ENCODE measurements at regions not wholly inside any gene's neighbourhood (a gene's known extent, or its start where the extent isn't known, plus 50 kb on each side); places are given as distances from the start of the nearest gene placed in this dataset.

DNA sequence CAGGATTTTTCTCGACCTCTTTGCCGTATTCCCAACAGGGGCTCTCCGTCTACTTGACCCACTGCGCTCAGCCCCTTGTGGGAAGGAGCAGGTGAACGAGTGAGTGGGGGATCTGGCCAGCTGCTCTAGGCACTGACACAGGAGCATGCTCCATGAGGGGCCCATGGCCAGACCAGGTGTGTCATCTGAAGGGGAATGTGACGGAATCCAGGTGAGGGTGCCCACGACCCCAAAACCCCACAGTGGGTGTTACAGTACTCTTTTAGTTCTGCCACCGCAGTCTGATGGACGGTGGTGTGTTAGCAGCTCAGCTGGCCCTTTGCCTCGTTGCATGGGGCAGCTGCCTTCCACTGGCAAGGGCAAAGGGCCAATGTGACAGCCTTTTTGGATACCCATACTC is 601.4 kb upstream of the NCAM2 start:
- DNase-seq = no peak
- H3K4me1 ChIP-seq (ENCODE audit: low read depth) = no peaks in the 10 kb centered on the region
- no peak overlapping the region for H3K4me3 ChIP-seq
- no peak for ATAC-seq
- TF ChIP-seq, protein P1, sequence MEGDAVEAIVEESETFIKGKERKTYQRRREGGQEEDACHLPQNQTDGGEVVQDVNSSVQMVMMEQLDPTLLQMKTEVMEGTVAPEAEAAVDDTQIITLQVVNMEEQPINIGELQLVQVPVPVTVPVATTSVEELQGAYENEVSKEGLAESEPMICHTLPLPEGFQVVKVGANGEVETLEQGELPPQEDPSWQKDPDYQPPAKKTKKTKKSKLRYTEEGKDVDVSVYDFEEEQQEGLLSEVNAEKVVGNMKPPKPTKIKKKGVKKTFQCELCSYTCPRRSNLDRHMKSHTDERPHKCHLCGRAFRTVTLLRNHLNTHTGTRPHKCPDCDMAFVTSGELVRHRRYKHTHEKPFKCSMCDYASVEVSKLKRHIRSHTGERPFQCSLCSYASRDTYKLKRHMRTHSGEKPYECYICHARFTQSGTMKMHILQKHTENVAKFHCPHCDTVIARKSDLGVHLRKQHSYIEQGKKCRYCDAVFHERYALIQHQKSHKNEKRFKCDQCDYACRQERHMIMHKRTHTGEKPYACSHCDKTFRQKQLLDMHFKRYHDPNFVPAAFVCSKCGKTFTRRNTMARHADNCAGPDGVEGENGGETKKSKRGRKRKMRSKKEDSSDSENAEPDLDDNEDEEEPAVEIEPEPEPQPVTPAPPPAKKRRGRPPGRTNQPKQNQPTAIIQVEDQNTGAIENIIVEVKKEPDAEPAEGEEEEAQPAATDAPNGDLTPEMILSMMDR (IDR thresholded peaks at IDR 0.05) = no peak
- no peaks in the 10 kb centered on the region for H3K9me3 ChIP-seq
- no peaks in the 10 kb centered on the region for H3K36me3 ChIP-seq (ENCODE audit: low read depth)
- intact Hi-C loops (cut with DNase I, micrococcal nuclease) = no loop called here

DNA sequence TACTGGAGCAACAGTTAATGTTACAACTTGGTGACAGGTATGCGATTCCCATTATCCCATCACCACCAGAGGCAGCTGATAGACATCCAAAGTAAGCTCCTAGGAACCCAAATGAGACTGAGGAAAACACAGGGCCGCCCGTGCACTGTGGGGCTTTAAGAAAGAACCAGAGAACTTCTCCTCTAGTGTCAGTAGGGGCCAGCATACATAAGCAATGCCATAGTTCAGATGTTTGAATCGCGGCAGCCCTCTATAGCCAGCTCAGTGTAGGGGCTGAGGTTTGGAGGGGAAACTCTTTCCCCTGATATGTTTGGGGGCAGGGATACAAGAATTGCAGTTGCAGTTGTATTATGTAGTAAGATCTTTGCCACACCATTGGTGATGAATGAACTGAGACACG is 593.3 kb upstream of the NCAM2 start:
- TF ChIP-seq, protein P1 (IDR thresholded peaks at IDR 0.05) = no peak
- Histone ChIP-seq H3K9me3 (no peaks in the 10 kb centered on the region), H3K36me3 (ENCODE audit: low read depth) (no peaks in the 10 kb centered on the region), H3K4me3 (no peak overlapping the region), H3K4me1 (ENCODE audit: low read depth) (no peaks in the 10 kb centered on the region)
- no peak for DNase-seq
- intact Hi-C loops (cut with DNase I, micrococcal nuclease) = no loop called here
- ATAC-seq = no peak

DNA sequence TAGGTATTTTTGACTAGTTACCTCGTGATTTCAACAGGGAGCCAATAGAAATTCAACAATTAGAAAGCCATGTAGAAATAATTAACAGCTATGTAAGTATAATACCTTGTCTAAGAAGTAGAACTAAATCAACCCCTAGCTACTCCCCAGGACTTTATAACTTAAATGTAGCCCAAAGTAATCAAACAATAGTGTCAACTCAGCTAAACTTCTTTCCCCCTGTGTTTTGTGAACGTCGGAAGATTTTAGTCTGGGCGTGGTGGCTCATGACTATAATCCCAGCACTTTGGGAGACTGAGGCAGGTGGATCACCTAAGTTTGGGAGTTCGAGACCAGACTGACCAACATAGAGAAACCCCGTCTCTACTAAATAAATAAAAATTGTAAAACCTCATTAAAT is 579.9 kb upstream of the NCAM2 start:
- intact Hi-C loops (cut with DNase I, micrococcal nuclease) = no loop called here
- DNase-seq (no peak), ATAC-seq (no peak)
- Histone ChIP-seq H3K9me3 (no peaks in the 10 kb centered on the region), H3K4me1 (ENCODE audit: low read depth) (no peaks in the 10 kb centered on the region), H3K36me3 (ENCODE audit: low read depth) (no peaks in the 10 kb centered on the region), H3K4me3 (no peak overlapping the region)
- TF ChIP-seq, protein P1 (IDR thresholded peaks at IDR 0.05) = no peak

DNA sequence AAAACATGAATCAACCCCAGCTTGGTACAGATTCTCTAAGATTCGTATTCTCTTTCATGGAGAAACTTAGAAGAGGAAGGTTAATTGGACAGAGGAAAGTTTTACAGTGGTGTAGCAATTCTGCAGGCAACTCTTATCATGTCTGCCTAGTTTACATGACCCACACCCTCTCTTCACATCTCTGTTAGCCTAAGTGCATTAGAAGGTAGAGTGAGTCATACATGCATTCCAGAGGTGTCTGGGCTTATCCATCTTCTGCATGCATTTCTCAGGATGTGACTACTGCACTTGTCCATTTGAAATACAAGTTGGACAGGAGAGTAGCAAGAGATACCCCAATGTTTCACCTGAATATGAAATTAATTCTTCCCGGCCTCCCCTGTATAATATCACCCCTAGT is 578.4 kb upstream of the NCAM2 start:
- H3K36me3 ChIP-seq (ENCODE audit: low read depth) = no peaks in the 10 kb centered on the region
- no peaks in the 10 kb centered on the region for H3K4me1 ChIP-seq (ENCODE audit: low read depth)
- TF ChIP-seq, protein P1 (IDR thresholded peaks at IDR 0.05) = no peak
- H3K4me3 ChIP-seq = no peak overlapping the region
- intact Hi-C loops (cut with DNase I, micrococcal nuclease) = no loop called here
- no peaks in the 10 kb centered on the region for H3K9me3 ChIP-seq
- ATAC-seq (no peak), DNase-seq (no peak)

DNA sequence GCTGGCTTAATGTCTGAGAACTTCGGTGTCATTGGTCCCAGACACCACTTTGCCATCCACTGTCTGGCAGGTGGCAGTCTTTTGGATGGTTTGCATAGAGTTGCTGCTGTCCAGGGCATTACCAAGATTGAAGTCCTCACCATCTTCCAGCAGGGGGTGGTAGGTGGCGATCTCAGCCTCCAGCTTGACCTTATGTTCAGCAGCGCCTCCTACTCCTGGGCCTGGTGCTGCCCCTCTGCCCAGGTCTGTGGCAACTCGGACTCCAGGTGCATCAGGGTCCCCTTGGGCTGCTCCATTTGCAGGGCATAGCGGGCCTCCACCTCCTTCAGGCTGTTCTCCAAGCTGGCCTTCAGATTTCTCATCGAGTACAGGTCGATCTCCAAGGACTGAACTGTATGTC is 573.3 kb upstream of the NCAM2 start:
- Histone ChIP-seq H3K4me3 (no peak overlapping the region), H3K36me3 (ENCODE audit: low read depth) (no peaks in the 10 kb centered on the region), H3K4me1 (ENCODE audit: low read depth) (no peaks in the 10 kb centered on the region), H3K9me3 (peaks cover 2% of the 10 kb centered on the region)
- DNase-seq (no peak), ATAC-seq (no peak)
- intact Hi-C loops (cut with DNase I, micrococcal nuclease) = no loop called here
- TF ChIP-seq, protein P1 (IDR thresholded peaks at IDR 0.05) = no peak

DNA sequence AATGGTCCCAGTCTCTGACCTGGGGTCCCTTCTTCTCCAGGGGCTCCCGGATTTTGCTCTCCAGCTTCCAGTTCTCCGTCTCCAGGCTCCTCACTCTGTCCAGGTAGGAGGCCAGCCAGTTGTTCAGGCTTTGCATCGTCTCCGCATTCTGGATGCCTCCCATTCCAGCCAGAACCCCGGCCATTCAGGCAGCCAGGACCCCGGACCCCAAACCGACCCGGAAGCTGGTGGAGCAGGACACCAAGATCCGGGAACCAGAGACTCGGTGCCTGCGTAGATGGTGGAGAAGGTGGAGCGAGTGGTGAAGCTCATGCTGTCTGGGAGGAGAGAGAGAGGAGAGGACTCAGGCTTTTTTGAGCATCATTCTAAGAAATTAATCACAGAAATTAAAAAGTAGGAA is 572.4 kb upstream of the NCAM2 start:
- Histone ChIP-seq H3K4me3 (no peak overlapping the region), H3K9me3 (peaks cover 2% of the 10 kb centered on the region), H3K4me1 (ENCODE audit: low read depth) (no peaks in the 10 kb centered on the region), H3K36me3 (ENCODE audit: low read depth) (no peaks in the 10 kb centered on the region)
- intact Hi-C loops (cut with DNase I, micrococcal nuclease) = no loop called here
- TF ChIP-seq, protein P1 (IDR thresholded peaks at IDR 0.05) = no peak
- DNase-seq (no peak), ATAC-seq (no peak)
